Small intestine (tissue), 7 donors: ENCODE measurements at regions not wholly inside any gene's neighbourhood (a gene's known extent, or its start where the extent isn't known, plus 50 kb on each side); places are given as distances from the start of the nearest gene placed in this dataset.

ENCODE experiments used
- DNase-seq, 2 donors: peaks; one replicate each; pipeline versions ENCODE4 v3.0.0 to v3.0.0-alpha.2; 2013
- FAIRE-seq: peaks from 2 replicates; lab custom pipeline; 2012; peaks lifted over from hg19 to GRCh38; lab: Jason Lieb, UNC
- H3K27ac ChIP-seq, 3 donors: one replicate each; pipeline ENCODE4 v1.5.1; 2013; ENCODE audit warnings: low read length in 2 of 3, mild to moderate bottlenecking in 2 of 3, control low read depth in 1 of 3, inconsistent platforms in 1 of 3, low read depth in 1 of 3, moderate library complexity in 1 of 3
- H3K27me3 ChIP-seq, 3 donors: one replicate each; pipeline ENCODE4 v1.6.1; 2013; ENCODE audit warnings: low read length in 3 of 3, inconsistent platforms in 1 of 3; ENCODE audit not compliant: control insufficient read depth in 3 of 3, insufficient read depth in 3 of 3
- H3K36me3 ChIP-seq, 3 donors: one replicate each; pipeline ENCODE4 v1.6.1; 2013; ENCODE audit warnings: low read length in 3 of 3, inconsistent platforms in 1 of 3, low read depth in 1 of 3, mild to moderate bottlenecking in 1 of 3, moderate library complexity in 1 of 3; ENCODE audit not compliant: control insufficient read depth in 3 of 3, insufficient read depth in 2 of 3
- H3K4me1 ChIP-seq, 3 donors: one replicate each; pipeline ENCODE4 v1.6.1; 2013; ENCODE audit warnings: low read length in 2 of 3, inconsistent platforms in 1 of 3, low read depth in 1 of 3, mild to moderate bottlenecking in 1 of 3, moderate library complexity in 1 of 3; ENCODE audit not compliant: control insufficient read depth in 3 of 3, insufficient read depth in 2 of 3
- H3K4me3 ChIP-seq, 3 donors: one replicate each; pipeline ENCODE4 v1.5.1; 2013; ENCODE audit warnings: low read length in 3 of 3, control low read depth in 1 of 3, inconsistent platforms in 1 of 3, low read depth in 1 of 3, mild to moderate bottlenecking in 1 of 3, moderate library complexity in 1 of 3
- H3K9me3 ChIP-seq, 2 donors: one replicate each; pipeline ENCODE4 v1.6.1; 2013; ENCODE audit warnings: low read depth in 1 of 2, low read length in 1 of 2; ENCODE audit not compliant: control insufficient read depth in 2 of 2, insufficient read depth in 1 of 2
- WGBS, 3 donors: extraction: QIAGEN DNeasy Blood & Tissue Kit; methylation state at CpG; one replicate each; pipeline ENCODE4 v1.1.7; 2013; 5-methylcytosine and 5-hydroxymethylcytosine counted together
- donor health status: healthy with polysubstance abuse.
- donor health status: control.
- donor health status: control.
- donor health status: Bipolar disorder and iron deficiency.
- donor health status: healthy.

DNA sequence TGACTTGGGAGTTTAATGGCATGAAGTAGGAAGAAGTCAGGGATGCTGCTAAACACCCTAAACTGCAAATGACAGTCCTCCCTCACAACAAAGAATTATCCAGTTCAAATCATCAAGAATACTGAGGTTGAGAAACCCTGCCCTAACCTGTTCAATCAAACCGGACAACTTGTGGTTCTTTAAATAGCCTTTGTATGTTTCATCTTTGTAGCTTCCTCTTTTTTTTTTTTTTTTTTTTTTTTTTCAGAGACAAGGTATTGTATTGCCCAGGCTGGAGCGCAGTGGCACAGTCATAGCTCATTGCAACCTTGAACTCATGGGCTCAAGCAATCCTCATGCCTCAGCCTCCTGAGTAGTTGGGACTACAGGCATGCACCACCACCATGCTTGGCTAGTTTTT, 52.5 kb upstream of the TTC29 start:
- DNase-seq (no peak), FAIRE-seq (no peak)
- Histone ChIP-seq H3K9me3 (peaks cover 0 to 3% of the 10 kb centered on the region in 2 donors), H3K36me3 (no peaks in the 10 kb centered on the region), H3K4me1 (no peaks in the 10 kb centered on the region), H3K27me3 (no peaks in the 10 kb centered on the region), H3K27ac (no peak overlapping the region), H3K4me3 (no peak overlapping the region)
- whole genome bisulfite sequencing, 3 donors = 69 to 73% (median 72%) methylated on average over 2 of the region's 2 CpGs

DNA sequence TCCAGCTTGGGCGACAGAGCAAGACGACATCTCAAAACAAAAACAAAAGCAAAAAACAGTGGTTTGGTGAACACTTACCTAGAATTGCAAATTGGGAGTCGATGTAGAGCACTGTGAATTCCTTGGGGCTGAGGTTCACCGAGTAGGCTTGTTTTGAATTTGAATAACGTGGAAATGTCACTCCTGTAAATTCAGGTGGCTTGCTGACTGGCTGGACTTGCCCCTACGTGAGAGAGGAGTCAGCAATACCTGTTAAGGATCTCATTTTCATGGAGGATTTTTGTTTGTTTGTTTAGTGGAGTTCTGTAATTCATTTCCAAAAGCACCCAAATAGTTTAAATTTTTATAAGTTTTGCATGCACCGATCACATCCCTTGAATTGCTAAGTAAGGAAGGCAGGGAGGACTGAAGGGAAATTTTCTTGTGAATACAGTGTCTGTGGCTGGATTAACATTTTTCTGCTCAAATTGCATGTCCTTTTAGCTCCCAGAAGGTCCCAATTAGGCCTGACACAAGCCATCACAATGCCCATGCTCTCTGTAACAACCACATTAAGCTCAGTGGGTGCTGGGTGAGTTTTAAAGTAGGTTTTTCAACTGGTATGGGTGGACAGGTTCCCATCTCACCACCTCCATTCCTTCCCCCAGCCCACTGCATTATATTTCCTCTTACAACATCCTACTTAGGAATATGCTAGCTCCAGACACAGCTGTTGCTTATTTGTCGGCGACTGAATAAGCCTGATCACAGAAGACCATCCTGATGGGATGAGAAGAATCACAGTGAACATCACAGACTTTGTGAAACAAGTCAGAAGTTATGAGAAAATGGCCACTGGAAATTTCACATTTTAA, 58.5 kb upstream of the TTC29 start:
- H3K4me1 ChIP-seq = no peaks in the 10 kb centered on the region
- FAIRE-seq = no peak
- no peaks in the 10 kb centered on the region for H3K36me3 ChIP-seq
- no peaks in the 10 kb centered on the region for H3K9me3 ChIP-seq
- no peak for DNase-seq
- H3K4me3 ChIP-seq = no peak overlapping the region
- no peaks in the 10 kb centered on the region for H3K27me3 ChIP-seq
- no peak overlapping the region for H3K27ac ChIP-seq
- 76 to 79% (median 76%) methylated on average over 9 of the region's 9 CpGs for WGBS, 3 donors

DNA sequence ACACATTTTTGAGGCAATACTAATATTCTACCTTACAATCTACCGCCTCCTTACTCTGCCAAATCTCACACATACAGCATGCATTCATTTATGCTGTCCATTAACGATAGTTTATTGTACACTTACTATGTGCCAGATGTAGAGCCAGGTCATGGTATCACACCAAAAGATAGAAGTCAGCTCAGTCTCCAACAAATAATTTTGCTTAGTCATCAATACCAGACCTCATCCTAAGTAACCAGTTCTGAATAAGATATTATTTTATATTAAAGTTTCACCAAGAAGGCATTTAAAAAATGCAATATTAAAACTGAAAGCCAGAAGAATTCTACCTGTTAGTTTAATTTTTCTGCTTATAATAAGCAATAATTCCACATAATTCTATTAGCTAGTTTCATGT, 60.6 kb upstream of the TTC29 start:
- H3K4me1 ChIP-seq = no peaks in the 10 kb centered on the region
- no peak for FAIRE-seq
- no peak overlapping the region for H3K27ac ChIP-seq
- no peaks in the 10 kb centered on the region for H3K27me3 ChIP-seq
- WGBS, 3 donors = 82 to 94% (median 93%) methylated on average over 2 of the region's 2 CpGs
- no peak overlapping the region for H3K4me3 ChIP-seq
- no peaks in the 10 kb centered on the region for H3K9me3 ChIP-seq
- DNase-seq = no peak
- H3K36me3 ChIP-seq = no peaks in the 10 kb centered on the region

DNA sequence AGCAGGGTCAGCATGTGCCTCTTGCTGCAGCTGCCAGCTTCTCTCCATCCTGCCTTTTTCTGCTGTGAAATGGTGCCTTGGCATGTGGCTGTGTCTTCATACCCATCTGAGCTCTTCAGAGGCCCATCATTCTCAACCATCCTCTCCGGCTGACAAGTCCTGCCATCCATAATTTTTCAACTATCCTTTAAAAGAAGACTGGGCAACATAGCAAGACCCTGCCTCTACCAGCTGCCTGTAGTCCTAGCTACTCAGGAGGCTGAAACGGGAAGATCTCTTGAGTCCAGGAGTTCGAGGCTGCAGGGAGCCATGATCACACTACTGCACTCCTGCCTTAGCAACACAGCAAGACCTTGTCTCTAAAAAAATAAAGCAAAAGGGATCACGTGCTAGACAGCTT, 64.2 kb upstream of the TTC29 start:
- Histone ChIP-seq H3K27me3 (no peaks in the 10 kb centered on the region), H3K27ac (no peak overlapping the region), H3K4me3 (no peak overlapping the region), H3K36me3 (no peaks in the 10 kb centered on the region), H3K4me1 (no peaks in the 10 kb centered on the region), H3K9me3 (no peaks in the 10 kb centered on the region)
- WGBS, 3 donors = 73 to 81% (median 78%) methylated on average over 4 of the region's 4 CpGs
- no peak for FAIRE-seq
- no peak for DNase-seq

DNA sequence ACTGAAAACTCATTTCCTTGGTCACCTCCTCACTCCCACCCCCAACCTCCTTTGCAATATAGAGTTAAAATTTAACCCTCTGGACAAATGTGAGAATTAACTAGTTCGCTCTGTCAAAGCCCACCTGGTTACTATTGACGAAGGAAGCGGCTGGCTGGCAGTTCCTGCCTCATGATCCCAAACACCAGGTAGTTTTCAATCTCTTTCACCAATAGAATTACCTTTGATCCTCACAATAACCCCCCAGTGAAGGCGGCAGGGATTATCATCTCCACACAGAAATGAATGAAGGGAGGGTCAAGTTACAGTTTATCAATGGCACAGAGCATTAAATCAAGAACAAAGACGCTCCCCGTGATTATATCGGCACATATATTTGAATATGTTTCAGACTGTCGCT, 65.7 kb upstream of the TTC29 start:
- no peak for DNase-seq
- Histone ChIP-seq H3K9me3 (no peaks in the 10 kb centered on the region), H3K4me3 (no peak overlapping the region), H3K27ac (no peak overlapping the region), H3K36me3 (no peaks in the 10 kb centered on the region), H3K4me1 (no peaks in the 10 kb centered on the region), H3K27me3 (no peaks in the 10 kb centered on the region)
- WGBS, 3 donors = 26 to 55% (median 34%) methylated on average over 8 of the region's 8 CpGs
- no peak for FAIRE-seq

DNA sequence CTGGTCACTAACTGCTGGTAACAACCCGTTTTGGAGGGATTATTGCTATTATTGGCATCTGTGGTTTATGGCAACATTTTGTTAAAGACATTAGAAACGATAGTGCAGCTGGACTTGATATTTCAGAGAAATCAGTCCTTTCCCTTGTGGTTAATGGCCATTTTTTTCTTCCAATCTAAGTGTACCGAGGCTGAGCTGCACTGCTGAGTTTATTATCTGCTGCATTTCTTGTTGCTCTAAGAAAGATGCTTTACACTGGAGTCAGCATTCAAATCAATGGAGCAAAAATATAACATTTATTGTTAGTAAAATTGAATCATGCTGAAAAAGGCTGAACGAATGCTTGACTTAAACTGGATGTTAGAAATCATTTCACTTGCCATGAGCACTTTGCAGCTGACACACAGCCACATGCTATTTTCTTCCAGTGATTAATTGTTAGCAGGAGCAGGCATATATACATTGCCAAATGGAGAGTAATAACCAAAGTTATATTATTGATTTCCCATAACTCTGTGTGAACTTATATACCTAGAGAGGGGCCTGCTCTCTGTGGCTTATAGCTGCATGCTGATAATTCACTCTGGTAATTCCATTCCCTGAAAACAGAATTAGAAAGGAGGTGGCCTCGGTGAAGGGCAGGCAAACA, 66.5 kb upstream of the TTC29 start:
- Histone ChIP-seq H3K4me3 (no peak overlapping the region), H3K27ac (no peak overlapping the region), H3K27me3 (no peaks in the 10 kb centered on the region), H3K9me3 (no peaks in the 10 kb centered on the region), H3K36me3 (no peaks in the 10 kb centered on the region), H3K4me1 (no peaks in the 10 kb centered on the region)
- 47 to 58% (median 48%) methylated on average over 5 of the region's 5 CpGs for WGBS, 3 donors
- FAIRE-seq (no peak), DNase-seq (no peak)

DNA sequence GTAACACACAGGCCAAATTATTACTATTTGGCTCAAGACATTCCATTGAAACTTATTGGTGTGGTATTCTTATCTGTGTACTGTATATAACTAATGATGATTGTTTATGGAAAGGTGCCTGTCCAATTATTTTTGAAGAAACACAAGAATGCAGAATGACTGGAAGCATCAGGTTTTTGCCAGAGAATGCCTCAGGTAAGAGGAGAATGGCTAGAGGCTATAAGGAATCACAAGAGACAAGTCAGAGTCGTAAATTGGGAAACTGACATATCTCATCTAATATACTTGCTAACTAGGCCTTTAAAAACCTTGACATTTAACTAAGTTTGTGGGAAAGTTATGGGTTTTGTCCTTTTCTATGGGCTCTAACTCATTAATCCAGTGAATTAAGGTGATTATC, 69.3 kb upstream of the TTC29 start:
- WGBS, 3 donors = 70 to 85% (median 78%) methylated on average over 1 of the region's 1 CpG
- no peaks in the 10 kb centered on the region for H3K27me3 ChIP-seq
- H3K27ac ChIP-seq = no peak overlapping the region
- FAIRE-seq = no peak
- H3K36me3 ChIP-seq = no peaks in the 10 kb centered on the region
- no peak for DNase-seq
- H3K4me1 ChIP-seq = peaks cover 0 to 4% (median 0%) of the 10 kb centered on the region in 3 donors
- no peak overlapping the region for H3K4me3 ChIP-seq
- H3K9me3 ChIP-seq = peaks cover 0 to 8% of the 10 kb centered on the region in 2 donors

DNA sequence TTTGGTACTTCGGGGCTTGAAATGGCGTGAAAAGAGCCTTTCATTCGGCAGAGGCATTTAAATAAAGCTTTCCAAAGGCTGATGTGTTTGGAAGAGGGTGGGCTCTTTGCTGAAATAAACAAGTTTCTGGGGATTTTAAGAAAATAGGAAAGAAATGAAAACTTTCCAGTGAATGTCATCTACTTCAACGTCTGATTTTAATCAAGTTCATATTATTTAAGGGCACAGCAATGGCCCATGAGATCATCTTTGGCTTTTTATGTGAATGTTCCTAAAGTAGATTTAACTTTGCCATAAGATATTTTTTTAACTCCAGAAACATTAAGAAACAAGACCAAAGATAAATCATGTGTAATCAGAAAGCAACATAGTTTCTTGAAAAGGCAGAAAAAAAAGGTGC, 69.8 kb upstream of the TTC29 start:
- no peaks in the 10 kb centered on the region for H3K36me3 ChIP-seq
- FAIRE-seq (no peak), DNase-seq (no peak)
- H3K4me3 ChIP-seq = no peak overlapping the region
- WGBS, 3 donors = 39 to 59% (median 39%) methylated on average over 4 of the region's 4 CpGs
- H3K9me3 ChIP-seq = peaks cover 0 to 8% of the 10 kb centered on the region in 2 donors
- no peak overlapping the region for H3K27ac ChIP-seq
- H3K4me1 ChIP-seq = peaks cover 0 to 6% (median 0%) of the 10 kb centered on the region in 3 donors
- no peaks in the 10 kb centered on the region for H3K27me3 ChIP-seq
